Panc1 (cell line): ENCODE measurements at regions not wholly inside any gene's neighbourhood (a gene's known extent, or its start where the extent isn't known, plus 50 kb on each side); places are given as distances from the start of the nearest gene placed in this dataset.

Experiments used
- ATAC-seq: fragments of 200-7000 bp; cut with Tn5 transposase; 2 replicates; pipeline ENCODE4 v1.9.1; 2020; ENCODE audit warnings: mild to moderate bottlenecking, moderate library complexity
- BruUV-seq: library from RNA; stranded (reverse); fragments of 400-500 nt; replicated peaks from 2 replicates; lab custom pipeline; 2021; lab: Mats Ljungman, UMichigan
- CTCF ChIA-PET: fragments of 300-600 bp; sonication (Branson Sonifier 250); formaldehyde crosslinking; loops from one replicate; lab custom pipeline; 2022; ENCODE audit warnings: antibody characterized with exemption; lab: Charles Lee
- POLR2A ChIA-PET: fragments of 300-600 bp; sonication (Branson Sonifier 250); formaldehyde crosslinking; loops from one replicate; lab custom pipeline; 2022; ENCODE audit warnings: antibody characterized with exemption; lab: Charles Lee
- DNase-seq: peaks from one replicate; pipeline ENCODE4 v3.0.0-alpha.2; 2010; ENCODE audit warnings: low read depth, low spot score
- H3K27ac ChIP-seq: 2 replicates; pipeline ENCODE4 v1.5.1; 2011; ENCODE audit warnings: mild to moderate bottlenecking, low read length, inconsistent platforms
- H3K27me3 ChIP-seq: fragments of 200-500 bp; sonication (Bioruptor generic); 2 replicates; pipeline ENCODE4 v1.6.0; 2014; ENCODE audit warnings: low read length, inconsistent platforms; ENCODE audit not compliant: control insufficient read depth, insufficient read depth
- H3K36me3 ChIP-seq: fragments of 200-500 bp; sonication (Bioruptor generic); 2 replicates; pipeline ENCODE4 v1.5.1; 2014; ENCODE audit warnings: inconsistent platforms, mild to moderate bottlenecking, low read length, moderate library complexity; ENCODE audit not compliant: control insufficient read depth, insufficient read depth
- H3K4me1 ChIP-seq: 2 replicates; pipeline ENCODE4 v1.5.1; 2011; ENCODE audit warnings: inconsistent platforms, mild to moderate bottlenecking, low read length, moderate library complexity; ENCODE audit not compliant: control insufficient read depth, insufficient read depth
- H3K4me3 ChIP-seq, 2 experiments: 2 replicates each; pipeline ENCODE4 v1.5.1; 2011 to 2012; ENCODE audit warnings: low read depth in 2 of 2, low read length in 2 of 2, mild to moderate bottlenecking in 2 of 2, inconsistent platforms in 1 of 2, moderate library complexity in 1 of 2
- H3K9me3 ChIP-seq: fragments of 200-500 bp; sonication (Bioruptor generic); 2 replicates; pipeline ENCODE4 v1.5.1; 2014; ENCODE audit warnings: low read depth, mild to moderate bottlenecking, inconsistent platforms, low read length, moderate library complexity; ENCODE audit not compliant: control insufficient read depth, insufficient read depth
- CTCF ChIP-seq: fragments of 450-650 bp; IDR thresholded peaks from 2 replicates; pipeline ENCODE4 v1.5.1; 2017; ENCODE audit warnings: mild to moderate bottlenecking
- POLR2AphosphoS5 ChIP-seq: IDR thresholded peaks from 2 replicates; pipeline ENCODE4 v1.6.1; 2012; ENCODE audit warnings: mild to moderate bottlenecking, low read depth, low read length, moderate library complexity
- REST ChIP-seq, 2 experiments: IDR thresholded peaks; 2 replicates each; pipeline ENCODE4 v1.6.1; 2011 to 2012; ENCODE audit warnings: low read depth in 2 of 2, control low read depth in 1 of 2, low read length in 1 of 2, mild to moderate bottlenecking in 1 of 2, moderate library complexity in 1 of 2; ENCODE audit not compliant: insufficient read depth in 1 of 2
- SIN3A ChIP-seq: IDR thresholded peaks from 2 replicates; pipeline ENCODE4 v1.6.1; 2012; ENCODE audit warnings: low read depth, mild to moderate bottlenecking, low read length, moderate library complexity, borderline replicate concordance; ENCODE audit not compliant: insufficient read depth
- TCF7L2 ChIP-seq: IDR thresholded peaks from 2 replicates; pipeline ENCODE4 v1.6.1; 2011; ENCODE audit warnings: mild to moderate bottlenecking, low read depth, low read length, inconsistent platforms
- in situ Hi-C: cut with HindIII; loops from 2 replicates; pipeline ENCODE4 v1.10.0; 2016; ENCODE audit warnings: low sequenced_read_pairs, low pct_unique_long_range_greater_than_20kb
- intact Hi-C: fragments of 100-400 bp; cut with micrococcal nuclease; formaldehyde crosslinking; loops from one replicate; pipeline ENCODE4 v1.10.0; 2022; ENCODE audit not compliant: unreplicated experiment

- no peak for DNase-seq
- Histone ChIP-seq H3K27me3 (no peaks in the 10 kb centered on the region), H3K36me3 (no peaks in the 10 kb centered on the region), H3K4me1 (no peaks in the 10 kb centered on the region), H3K9me3 (no peaks in the 10 kb centered on the region), H3K27ac (no peak overlapping the region), H3K4me3 (no peak overlapping the region)
- no TSS peak for BruUV-seq
- intact Hi-C loops = no loop called here
- ChIA-PET CTCF (no interaction called here), POLR2A (no interaction called here)
- no peak for TF ChIP-seq CTCF
- no peak for TF ChIP-seq SIN3A
- TF ChIP-seq TCF7L2 = no peak
- TF ChIP-seq POLR2AphosphoS5 = no peak
- TF ChIP-seq REST (IDR thresholded peaks at IDR 0.05; ENCODE audit: insufficient read depth in 1 of 2, low read depth in 2 of 2, low read length in 1 of 2) = no peak
- in situ Hi-C loops = no loop called here
- no peak for ATAC-seq
These were observed 415.1 kb upstream of the ADAMTSL1 start for GRCh38 chr9:18058564-18059442.

DNA sequence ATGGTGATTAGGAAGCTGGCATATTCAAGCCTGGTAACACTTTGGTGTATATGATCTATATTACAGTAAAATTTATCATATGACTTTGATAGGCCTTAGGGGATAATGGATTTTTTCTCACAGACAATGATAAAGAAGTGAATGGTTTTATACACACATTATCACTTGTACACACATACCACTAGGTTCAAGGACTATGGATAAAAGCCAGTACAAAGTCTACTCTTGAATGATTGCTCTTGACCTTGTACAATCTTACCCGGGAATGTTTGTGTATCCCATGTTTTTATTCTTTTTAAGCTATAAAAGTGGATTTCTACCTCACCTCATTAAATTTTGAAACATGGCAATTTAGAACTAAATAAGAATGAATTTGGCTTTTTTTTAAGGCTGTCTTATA is 414.5 kb upstream of the ADAMTSL1 start:
- POLR2A ChIA-PET = no interaction called here
- ATAC-seq (no peak), DNase-seq (no peak)
- H3K4me3 ChIP-seq = no peak overlapping the region
- no TSS peak for BruUV-seq
- no peaks in the 10 kb centered on the region for H3K27me3 ChIP-seq
- no peaks in the 10 kb centered on the region for H3K4me1 ChIP-seq
- no peaks in the 10 kb centered on the region for H3K9me3 ChIP-seq
- TF ChIP-seq REST (IDR thresholded peaks at IDR 0.05; ENCODE audit: insufficient read depth in 1 of 2, low read depth in 2 of 2, low read length in 1 of 2) (no peak), TCF7L2 (no peak), CTCF (no peak), POLR2AphosphoS5 (no peak), SIN3A (no peak)
- in situ Hi-C loops (no loop called here), intact Hi-C loops (no loop called here)
- no peaks in the 10 kb centered on the region for H3K36me3 ChIP-seq
- CTCF ChIA-PET = no interaction called here
- no peak overlapping the region for H3K27ac ChIP-seq
